ENCODE measurements at regions not wholly inside any gene's neighbourhood (a gene's known extent, or its start where the extent isn't known, plus 50 kb on each side); places are given as distances from the start of the nearest gene placed in this dataset.

GRCh38 chr2:8623958-8624591 lies 57.8 kb upstream of the ID2 start:
- H3K9ac ChIP-seq (ENCODE audit: low read depth, low read length): no peak overlapping the region
- no peak overlapping the region for H3K27ac ChIP-seq (ENCODE audit: low read length)
- no peaks in the 10 kb centered on the region for H3K36me3 ChIP-seq (ENCODE audit: insufficient read depth, low read depth, low read length)
- peaks cover 3% of the 10 kb centered on the region; the same call in 1 of the 2 replicates for H3K4me1 ChIP-seq (ENCODE audit: insufficient read depth, low read length)
- no peak overlapping the region for H3K4me3 ChIP-seq (ENCODE audit: low read length)
- H3K27me3 ChIP-seq (ENCODE audit: insufficient read depth, low read length): no peaks in the 10 kb centered on the region
- H3K9me3 ChIP-seq (ENCODE audit: insufficient read depth, low read depth, low read length): no peaks in the 10 kb centered on the region

DNA sequence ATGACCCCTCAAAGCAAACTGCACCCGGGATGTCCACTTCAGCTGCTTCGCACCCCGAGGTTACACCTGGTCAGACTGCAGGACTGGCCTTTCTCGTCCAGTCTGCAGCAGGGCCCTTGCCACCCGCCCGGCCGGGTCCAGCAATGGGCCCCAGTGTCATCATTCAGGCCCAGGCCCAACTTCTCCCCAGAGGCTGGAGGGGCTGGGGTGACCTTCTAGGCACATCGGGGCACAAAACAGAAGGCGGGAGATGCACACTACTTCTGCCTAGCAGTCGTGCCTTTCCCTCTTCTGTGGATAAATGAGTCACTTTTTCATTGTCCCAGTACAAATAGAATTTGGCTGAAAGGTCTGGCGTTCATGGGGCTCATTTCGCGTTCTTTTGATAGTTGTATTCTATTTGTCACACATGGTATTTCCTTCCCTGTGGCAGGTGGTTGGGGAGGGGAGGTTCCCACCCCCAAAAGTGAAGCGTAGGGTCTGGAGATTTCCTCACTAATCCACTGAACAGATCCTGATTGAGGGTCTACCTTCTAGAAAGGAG lies 56.9 kb upstream of the ID2 start:
- Histone ChIP-seq H3K27me3 (ENCODE audit: insufficient read depth, low read length) (no peaks in the 10 kb centered on the region), H3K4me3 (ENCODE audit: low read length) (no peak overlapping the region), H3K4me1 (ENCODE audit: insufficient read depth, low read length) (peaks cover 3% of the 10 kb centered on the region; the same call in 1 of the 2 replicates), H3K36me3 (ENCODE audit: insufficient read depth, low read depth, low read length) (no peaks in the 10 kb centered on the region), H3K27ac (ENCODE audit: low read length) (no peak overlapping the region), H3K9ac (ENCODE audit: low read depth, low read length) (no peak overlapping the region), H3K9me3 (ENCODE audit: insufficient read depth, low read depth, low read length) (no peaks in the 10 kb centered on the region)

GRCh38 chr2:8625399-8626300 lies 56.2 kb upstream of the ID2 start:
- no peaks in the 10 kb centered on the region for H3K9me3 ChIP-seq (ENCODE audit: insufficient read depth, low read depth, low read length)
- no peak overlapping the region for H3K27ac ChIP-seq (ENCODE audit: low read length)
- H3K9ac ChIP-seq (ENCODE audit: low read depth, low read length): no peak overlapping the region
- H3K36me3 ChIP-seq (ENCODE audit: insufficient read depth, low read depth, low read length): no peaks in the 10 kb centered on the region
- H3K4me3 ChIP-seq (ENCODE audit: low read length): no peak overlapping the region
- H3K27me3 ChIP-seq (ENCODE audit: insufficient read depth, low read length): no peaks in the 10 kb centered on the region
- peaks cover 3% of the 10 kb centered on the region; the same call in 1 of the 2 replicates for H3K4me1 ChIP-seq (ENCODE audit: insufficient read depth, low read length)

DNA sequence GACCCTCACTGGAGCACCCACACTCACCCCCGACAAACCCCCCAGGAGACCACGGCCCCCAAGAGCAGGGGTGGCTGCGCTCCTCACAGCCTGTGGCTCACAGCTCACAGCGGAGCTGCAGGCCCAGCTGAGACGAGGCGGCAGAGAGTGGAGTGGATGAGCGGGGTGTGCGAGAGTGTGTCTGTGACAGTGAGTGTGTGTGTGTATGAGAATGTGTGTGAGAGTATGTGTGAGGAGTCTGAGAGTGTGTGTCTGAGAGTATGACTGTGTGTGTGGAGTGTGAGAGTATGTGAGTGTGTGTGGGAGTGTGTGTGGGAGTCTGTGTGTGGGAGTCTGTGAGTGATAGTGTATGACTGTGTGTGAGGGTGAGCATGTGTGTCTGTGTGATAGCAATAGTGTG lies 55.3 kb upstream of the ID2 start:
- Histone ChIP-seq H3K4me3 (ENCODE audit: low read length) (no peak overlapping the region), H3K9ac (ENCODE audit: low read depth, low read length) (no peak overlapping the region), H3K27me3 (ENCODE audit: insufficient read depth, low read length) (no peaks in the 10 kb centered on the region), H3K4me1 (ENCODE audit: insufficient read depth, low read length) (peaks cover 3% of the 10 kb centered on the region; the same call in 1 of the 2 replicates), H3K27ac (ENCODE audit: low read length) (no peak overlapping the region), H3K9me3 (ENCODE audit: insufficient read depth, low read depth, low read length) (no peaks in the 10 kb centered on the region), H3K36me3 (ENCODE audit: insufficient read depth, low read depth, low read length) (no peaks in the 10 kb centered on the region)

GRCh38 chr2:8627019-8627691 lies 54.7 kb upstream of the ID2 start:
- Histone ChIP-seq H3K9ac (ENCODE audit: low read depth, low read length) (no peak overlapping the region), H3K27ac (ENCODE audit: low read length) (no peak overlapping the region), H3K4me1 (ENCODE audit: insufficient read depth, low read length) (peaks cover 3% of the 10 kb centered on the region; the same call in 1 of the 2 replicates)

DNA sequence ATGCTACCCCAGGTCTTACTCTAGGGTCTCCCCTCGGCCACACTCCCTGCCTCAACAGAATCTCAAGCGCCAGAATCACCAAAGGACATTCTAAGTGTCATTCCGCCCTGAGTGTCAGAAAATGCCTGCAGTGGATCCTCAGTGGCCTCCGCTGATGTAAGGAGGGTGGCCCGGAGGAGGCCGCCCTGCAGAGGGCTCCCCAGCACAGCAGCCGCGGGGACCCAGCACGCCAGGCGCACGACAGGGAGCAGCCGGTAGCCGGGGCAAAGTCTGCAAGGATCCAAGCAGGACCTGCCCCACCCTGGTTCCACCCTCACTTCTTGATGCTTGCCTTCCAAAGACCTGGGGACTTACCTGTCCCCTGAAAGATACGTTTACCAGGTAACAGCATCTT lies 54.2 kb upstream of the ID2 start:
- Histone ChIP-seq H3K27ac (ENCODE audit: low read length) (no peak overlapping the region), H3K4me1 (ENCODE audit: insufficient read depth, low read length) (peaks cover 3% of the 10 kb centered on the region; the same call in 1 of the 2 replicates), H3K27me3 (ENCODE audit: insufficient read depth, low read length) (no peaks in the 10 kb centered on the region), H3K9me3 (ENCODE audit: insufficient read depth, low read depth, low read length) (no peaks in the 10 kb centered on the region), H3K4me3 (ENCODE audit: low read length) (no peak overlapping the region), H3K9ac (ENCODE audit: low read depth, low read length) (no peak overlapping the region), H3K36me3 (ENCODE audit: insufficient read depth, low read depth, low read length) (no peaks in the 10 kb centered on the region)

More at GRCh38 chr2:8627019-8627691, 54.7 kb upstream of the ID2 start:
- H3K36me3 ChIP-seq (ENCODE audit: insufficient read depth, low read depth, low read length): no peaks in the 10 kb centered on the region
- H3K27me3 ChIP-seq (ENCODE audit: insufficient read depth, low read length): no peaks in the 10 kb centered on the region
- H3K9me3 ChIP-seq (ENCODE audit: insufficient read depth, low read depth, low read length): no peaks in the 10 kb centered on the region
- no peak overlapping the region for H3K4me3 ChIP-seq (ENCODE audit: low read length)

- H3K9me3 ChIP-seq (ENCODE audit: insufficient read depth, low read depth, low read length): no peaks in the 10 kb centered on the region
- no peaks in the 10 kb centered on the region for H3K27me3 ChIP-seq (ENCODE audit: insufficient read depth, low read length)
- H3K4me3 ChIP-seq (ENCODE audit: low read length): no peak overlapping the region
- no peaks in the 10 kb centered on the region for H3K36me3 ChIP-seq (ENCODE audit: insufficient read depth, low read depth, low read length)
- no peak overlapping the region for H3K9ac ChIP-seq (ENCODE audit: low read depth, low read length)
- H3K27ac ChIP-seq (ENCODE audit: low read length): no peak overlapping the region
- H3K4me1 ChIP-seq (ENCODE audit: insufficient read depth, low read length): peaks cover 3% of the 10 kb centered on the region; the same call in 1 of the 2 replicates
Observed at GRCh38 chr2:8628179-8628865, 53.5 kb upstream of the ID2 start.

DNA sequence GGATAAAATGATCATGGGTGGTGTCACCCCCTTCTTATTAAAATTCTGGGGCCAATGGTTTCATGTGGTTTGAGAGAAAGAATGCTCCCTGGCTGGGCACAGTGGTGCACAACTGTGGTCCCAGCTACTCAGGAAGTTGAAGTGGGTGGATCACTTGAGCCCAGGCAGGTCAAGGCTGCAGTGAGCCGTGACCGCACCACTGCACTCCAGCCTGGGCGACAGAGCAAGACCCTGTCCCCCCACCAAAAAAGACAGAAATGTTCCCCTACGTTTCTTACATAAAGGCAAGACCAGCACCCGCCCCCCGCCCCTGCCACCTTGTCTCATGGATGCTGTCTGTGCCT lies 53.0 kb upstream of the ID2 start:
- Histone ChIP-seq H3K4me1 (ENCODE audit: insufficient read depth, low read length) (peaks cover 3% of the 10 kb centered on the region; the same call in 1 of the 2 replicates), H3K36me3 (ENCODE audit: insufficient read depth, low read depth, low read length) (no peaks in the 10 kb centered on the region), H3K9me3 (ENCODE audit: insufficient read depth, low read depth, low read length) (no peaks in the 10 kb centered on the region), H3K4me3 (ENCODE audit: low read length) (no peak overlapping the region), H3K27ac (ENCODE audit: low read length) (no peak overlapping the region), H3K9ac (ENCODE audit: low read depth, low read length) (no peak overlapping the region), H3K27me3 (ENCODE audit: insufficient read depth, low read length) (no peaks in the 10 kb centered on the region)

DNA sequence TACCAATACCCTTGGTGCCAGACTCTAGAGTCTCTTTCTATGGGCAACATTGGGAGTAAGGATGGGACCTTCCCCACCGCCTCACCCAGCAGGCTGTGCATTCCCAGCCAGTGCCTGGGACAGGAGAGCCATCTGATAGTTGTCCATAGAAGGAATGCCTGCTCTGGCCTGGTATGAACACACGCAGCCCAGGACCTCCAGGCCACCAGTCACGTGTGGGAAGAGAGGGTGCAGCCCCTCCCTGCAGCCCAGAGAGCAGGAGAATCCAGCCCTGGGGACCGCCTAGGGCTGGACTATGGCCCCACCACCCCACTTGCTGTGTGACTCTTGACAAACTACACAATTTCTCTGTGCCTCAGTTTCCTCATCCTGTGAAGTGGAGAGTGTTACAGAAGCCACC lies 52.5 kb upstream of the ID2 start:
- Histone ChIP-seq H3K4me1 (ENCODE audit: insufficient read depth, low read length) (peaks cover 3% of the 10 kb centered on the region; the same call in 1 of the 2 replicates), H3K9ac (ENCODE audit: low read depth, low read length) (no peak overlapping the region), H3K9me3 (ENCODE audit: insufficient read depth, low read depth, low read length) (no peaks in the 10 kb centered on the region), H3K4me3 (ENCODE audit: low read length) (no peak overlapping the region), H3K27ac (ENCODE audit: low read length) (no peak overlapping the region), H3K36me3 (ENCODE audit: insufficient read depth, low read depth, low read length) (no peaks in the 10 kb centered on the region), H3K27me3 (ENCODE audit: insufficient read depth, low read length) (no peaks in the 10 kb centered on the region)

DNA sequence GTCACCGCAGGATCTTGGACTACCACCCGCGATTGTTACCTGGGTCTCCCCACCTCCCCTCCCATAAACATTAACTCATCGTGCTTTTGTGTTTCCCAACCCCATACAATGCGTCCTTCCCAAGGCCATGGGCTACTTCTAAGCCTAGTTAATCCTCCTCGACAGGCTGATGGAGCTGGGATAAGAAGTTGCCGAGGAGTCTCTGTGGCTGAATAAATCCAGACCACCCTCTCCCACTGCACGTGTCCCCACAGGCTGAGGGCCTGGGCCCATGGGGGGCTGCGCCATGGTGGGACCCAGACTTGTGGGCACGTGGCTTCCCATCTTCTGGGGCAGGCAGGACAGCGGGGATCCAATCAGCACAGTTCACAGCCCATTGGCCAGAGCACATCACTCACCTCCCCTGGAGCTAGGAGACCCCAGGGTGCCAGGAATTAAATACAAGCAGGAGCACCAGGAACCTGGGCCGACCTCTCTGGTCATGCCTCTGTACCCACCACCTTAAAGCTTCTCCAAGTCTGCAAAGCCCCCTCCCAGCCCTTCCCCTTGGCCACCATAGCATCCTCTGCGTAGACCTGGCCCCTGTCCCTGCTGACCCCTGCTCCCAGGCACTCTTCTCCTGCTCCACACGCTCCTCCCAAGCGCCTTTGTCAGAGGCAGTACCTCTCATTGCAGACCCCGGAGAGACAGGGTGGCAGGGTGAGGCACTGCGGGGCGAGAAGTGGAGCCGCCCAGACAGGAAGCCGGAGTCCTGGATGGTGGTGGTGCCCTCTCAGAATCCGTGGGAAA lies 51.0 kb upstream of the ID2 start:
- Histone ChIP-seq H3K27me3 (ENCODE audit: insufficient read depth, low read length) (0 out of 2 replicates have a peak, but pooled peaks cover under 1% of the 10 kb centered on the region), H3K27ac (ENCODE audit: low read length) (no peak overlapping the region), H3K9me3 (ENCODE audit: insufficient read depth, low read depth, low read length) (no peaks in the 10 kb centered on the region), H3K36me3 (ENCODE audit: insufficient read depth, low read depth, low read length) (no peaks in the 10 kb centered on the region), H3K4me3 (ENCODE audit: low read length) (no peak overlapping the region), H3K4me1 (ENCODE audit: insufficient read depth, low read length) (peaks cover 4% of the 10 kb centered on the region; the same call in 1 of the 2 replicates), H3K9ac (ENCODE audit: low read depth, low read length) (no peak overlapping the region)
